ENCODE measurements at regions not wholly inside any gene's neighbourhood (a gene's known extent, or its start where the extent isn't known, plus 50 kb on each side); places are given as distances from the start of the nearest gene placed in this dataset.

GRCh38 chr22:34243023-34243422 is 322.7 kb upstream of the LARGE1 start:
- TF ChIP-seq CTCF (IDR thresholded peaks at IDR 0.05) (no peak), POLR2A (IDR thresholded peaks at IDR 0.05) (no peak)
